ENCODE measurements at regions not wholly inside any gene's neighbourhood (a gene's known extent, or its start where the extent isn't known, plus 50 kb on each side); places are given as distances from the start of the nearest gene placed in this dataset.

DNA sequence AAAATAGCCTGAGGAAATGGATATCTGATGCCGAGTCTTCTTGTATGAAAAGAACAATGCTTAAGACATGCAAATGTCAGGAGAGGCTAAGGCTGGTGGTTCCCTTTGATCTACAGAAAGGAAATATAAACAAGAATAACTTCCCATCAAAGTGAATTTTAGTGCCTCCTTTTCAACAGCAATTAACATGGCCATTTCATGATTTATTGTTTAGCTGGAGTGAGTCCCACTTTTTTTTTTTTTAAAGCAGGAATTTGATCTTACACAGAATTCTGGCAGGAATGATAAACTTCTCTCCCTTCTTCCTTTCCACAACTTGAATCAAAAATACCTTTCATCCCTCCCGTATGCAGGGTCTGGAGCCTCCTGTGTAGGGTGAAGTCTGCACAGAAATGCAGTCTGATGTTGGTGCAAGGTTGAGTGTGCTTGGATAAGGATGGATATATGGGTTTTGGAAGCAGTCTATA is 287.0 kb downstream of the MEX3B start:
- TF ChIP-seq POLR2AphosphoS5 (IDR thresholded peaks at IDR 0.05; ENCODE audit: low read depth, low read length) (no peak), FOXP2 (optimal IDR thresholded peaks at IDR 0.05; ENCODE audit: borderline replicate concordance, extremely low read depth, extremely low read length, insufficient read depth) (no peak), TAF1 (IDR thresholded peaks at IDR 0.05; ENCODE audit: borderline replicate concordance, insufficient read depth, low read length) (no peak), SIN3A (IDR thresholded peaks at IDR 0.05; ENCODE audit: borderline replicate concordance, insufficient read depth, low read length) (no peak)
- TF ChIP-seq, protein P1, sequence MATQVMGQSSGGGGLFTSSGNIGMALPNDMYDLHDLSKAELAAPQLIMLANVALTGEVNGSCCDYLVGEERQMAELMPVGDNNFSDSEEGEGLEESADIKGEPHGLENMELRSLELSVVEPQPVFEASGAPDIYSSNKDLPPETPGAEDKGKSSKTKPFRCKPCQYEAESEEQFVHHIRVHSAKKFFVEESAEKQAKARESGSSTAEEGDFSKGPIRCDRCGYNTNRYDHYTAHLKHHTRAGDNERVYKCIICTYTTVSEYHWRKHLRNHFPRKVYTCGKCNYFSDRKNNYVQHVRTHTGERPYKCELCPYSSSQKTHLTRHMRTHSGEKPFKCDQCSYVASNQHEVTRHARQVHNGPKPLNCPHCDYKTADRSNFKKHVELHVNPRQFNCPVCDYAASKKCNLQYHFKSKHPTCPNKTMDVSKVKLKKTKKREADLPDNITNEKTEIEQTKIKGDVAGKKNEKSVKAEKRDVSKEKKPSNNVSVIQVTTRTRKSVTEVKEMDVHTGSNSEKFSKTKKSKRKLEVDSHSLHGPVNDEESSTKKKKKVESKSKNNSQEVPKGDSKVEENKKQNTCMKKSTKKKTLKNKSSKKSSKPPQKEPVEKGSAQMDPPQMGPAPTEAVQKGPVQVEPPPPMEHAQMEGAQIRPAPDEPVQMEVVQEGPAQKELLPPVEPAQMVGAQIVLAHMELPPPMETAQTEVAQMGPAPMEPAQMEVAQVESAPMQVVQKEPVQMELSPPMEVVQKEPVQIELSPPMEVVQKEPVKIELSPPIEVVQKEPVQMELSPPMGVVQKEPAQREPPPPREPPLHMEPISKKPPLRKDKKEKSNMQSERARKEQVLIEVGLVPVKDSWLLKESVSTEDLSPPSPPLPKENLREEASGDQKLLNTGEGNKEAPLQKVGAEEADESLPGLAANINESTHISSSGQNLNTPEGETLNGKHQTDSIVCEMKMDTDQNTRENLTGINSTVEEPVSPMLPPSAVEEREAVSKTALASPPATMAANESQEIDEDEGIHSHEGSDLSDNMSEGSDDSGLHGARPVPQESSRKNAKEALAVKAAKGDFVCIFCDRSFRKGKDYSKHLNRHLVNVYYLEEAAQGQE (IDR thresholded peaks at IDR 0.05; ENCODE audit: insufficient read depth in 1 of 2, low read depth in 2 of 2, low read length in 2 of 2): no peak

DNA sequence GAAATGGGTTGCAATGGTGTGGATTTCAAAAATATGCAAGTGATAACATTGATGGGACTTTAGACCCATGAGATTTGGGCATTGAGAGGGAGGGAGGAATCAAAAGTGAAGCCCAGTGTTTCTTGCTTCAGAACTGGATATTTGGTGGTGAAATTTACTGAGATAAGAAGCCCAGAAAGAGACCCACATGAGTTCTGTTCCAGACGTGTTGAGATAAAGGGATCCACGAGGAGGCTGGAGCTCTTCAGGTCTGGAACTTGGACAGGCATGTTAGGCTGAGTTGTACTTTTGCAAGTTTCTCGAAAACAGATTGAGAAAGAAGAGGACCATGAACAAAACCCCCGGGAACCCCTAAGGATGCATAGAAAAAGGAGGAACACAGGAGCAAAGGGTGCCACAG is 290.2 kb downstream of the MEX3B start:
- TF ChIP-seq FOXP2 (optimal IDR thresholded peaks at IDR 0.05; ENCODE audit: borderline replicate concordance, extremely low read depth, extremely low read length, insufficient read depth): no peak
- TF ChIP-seq, protein P1 (IDR thresholded peaks at IDR 0.05; ENCODE audit: insufficient read depth in 1 of 2, low read depth in 2 of 2, low read length in 2 of 2): no peak
- TF ChIP-seq SIN3A (IDR thresholded peaks at IDR 0.05; ENCODE audit: borderline replicate concordance, insufficient read depth, low read length): no peak
- no peak for TF ChIP-seq TAF1 (IDR thresholded peaks at IDR 0.05; ENCODE audit: borderline replicate concordance, insufficient read depth, low read length)
- no peak for TF ChIP-seq POLR2AphosphoS5 (IDR thresholded peaks at IDR 0.05; ENCODE audit: low read depth, low read length)

DNA sequence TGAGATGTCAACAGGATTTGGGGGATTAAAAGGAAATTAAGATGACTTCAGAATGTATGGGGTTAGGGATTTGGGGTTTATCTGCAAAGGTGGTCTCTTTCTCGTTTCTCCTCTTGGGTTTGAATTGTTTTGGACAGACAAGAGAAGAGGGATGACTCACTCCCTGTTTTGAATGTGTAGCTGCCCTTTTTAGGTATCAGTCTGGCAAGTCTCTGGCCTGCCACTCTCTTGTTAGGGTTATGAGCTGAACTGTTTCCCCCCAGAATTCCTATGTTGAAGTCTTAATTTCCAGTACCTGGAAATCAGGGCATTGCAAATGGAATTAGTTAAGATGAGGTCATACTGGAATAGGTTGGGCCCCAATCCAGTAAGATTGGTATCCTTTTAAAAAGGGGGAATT is 291.7 kb downstream of the MEX3B start:
- TF ChIP-seq TAF1 (IDR thresholded peaks at IDR 0.05; ENCODE audit: borderline replicate concordance, insufficient read depth, low read length) (no peak), SIN3A (IDR thresholded peaks at IDR 0.05; ENCODE audit: borderline replicate concordance, insufficient read depth, low read length) (no peak), FOXP2 (optimal IDR thresholded peaks at IDR 0.05; ENCODE audit: borderline replicate concordance, extremely low read depth, extremely low read length, insufficient read depth) (no peak), POLR2AphosphoS5 (IDR thresholded peaks at IDR 0.05; ENCODE audit: low read depth, low read length) (no peak)
- TF ChIP-seq, protein P1 (IDR thresholded peaks at IDR 0.05; ENCODE audit: insufficient read depth in 1 of 2, low read depth in 2 of 2, low read length in 2 of 2): no peak

DNA sequence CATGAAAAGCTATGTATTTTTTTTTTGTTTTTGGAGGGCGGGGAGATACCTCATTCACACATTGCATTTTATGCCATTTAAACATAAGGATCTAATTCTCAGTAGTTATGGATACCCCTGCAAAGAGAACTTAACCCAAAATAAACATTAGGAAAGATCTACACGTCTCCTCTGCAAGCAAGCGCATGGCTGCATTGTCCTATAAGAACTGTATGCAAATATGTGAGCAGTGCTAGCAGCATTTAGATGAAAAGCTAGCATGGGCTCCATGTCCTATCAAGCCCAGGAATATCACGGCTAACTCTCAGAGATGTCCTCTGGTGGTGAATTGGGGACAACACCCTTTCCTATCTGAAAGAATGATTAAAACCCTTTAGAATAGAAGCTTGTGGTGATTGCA is 292.8 kb downstream of the MEX3B start:
- TF ChIP-seq FOXP2 (optimal IDR thresholded peaks at IDR 0.05; ENCODE audit: borderline replicate concordance, extremely low read depth, extremely low read length, insufficient read depth): no peak
- TF ChIP-seq TAF1 (IDR thresholded peaks at IDR 0.05; ENCODE audit: borderline replicate concordance, insufficient read depth, low read length): no peak
- no peak for TF ChIP-seq SIN3A (IDR thresholded peaks at IDR 0.05; ENCODE audit: borderline replicate concordance, insufficient read depth, low read length)
- TF ChIP-seq, protein P1 (IDR thresholded peaks at IDR 0.05; ENCODE audit: insufficient read depth in 1 of 2, low read depth in 2 of 2, low read length in 2 of 2): no peak
- no peak for TF ChIP-seq POLR2AphosphoS5 (IDR thresholded peaks at IDR 0.05; ENCODE audit: low read depth, low read length)

DNA sequence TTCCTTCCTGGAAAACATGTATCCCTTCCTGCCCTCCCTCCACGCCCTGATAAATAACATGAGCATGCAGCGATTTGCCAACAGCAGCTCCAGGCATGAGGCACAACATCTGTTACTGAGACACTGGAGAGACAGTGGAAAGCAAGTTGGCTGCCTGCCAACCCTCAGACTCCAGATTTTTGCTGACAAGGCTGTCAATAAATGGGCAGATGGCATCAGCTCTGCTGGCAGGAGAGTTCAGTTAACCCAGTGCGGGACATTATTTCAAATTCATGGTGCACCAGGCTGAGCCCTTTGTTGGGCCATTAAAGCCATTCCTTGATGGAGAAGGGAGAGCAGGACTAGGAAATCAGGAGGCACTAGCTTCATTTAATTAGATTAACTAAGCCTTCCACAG is 293.3 kb downstream of the MEX3B start:
- TF ChIP-seq, protein P1 (IDR thresholded peaks at IDR 0.05; ENCODE audit: insufficient read depth in 1 of 2, low read depth in 2 of 2, low read length in 2 of 2): no peak
- TF ChIP-seq SIN3A (IDR thresholded peaks at IDR 0.05; ENCODE audit: borderline replicate concordance, insufficient read depth, low read length) (no peak), TAF1 (IDR thresholded peaks at IDR 0.05; ENCODE audit: borderline replicate concordance, insufficient read depth, low read length) (no peak), POLR2AphosphoS5 (IDR thresholded peaks at IDR 0.05; ENCODE audit: low read depth, low read length) (no peak), FOXP2 (optimal IDR thresholded peaks at IDR 0.05; ENCODE audit: borderline replicate concordance, extremely low read depth, extremely low read length, insufficient read depth) (no peak)

Data from PFSK-1 (cell line).